ENCODE measurements at regions not wholly inside any gene's neighbourhood (a gene's known extent, or its start where the extent isn't known, plus 50 kb on each side); places are given as distances from the start of the nearest gene placed in this dataset.

- TF ChIP-seq POLR2A (IDR thresholded peaks at IDR 0.05): no peak
- no peak for TF ChIP-seq CTCF (IDR thresholded peaks at IDR 0.05)
Observed at GRCh38 chr15:69797051-69797595, 300.6 kb downstream of the TLE3 start.

Data from vagina (tissue), 2 donors.